Left lung (tissue), 4 donors: ENCODE measurements at regions not wholly inside any gene's neighbourhood (a gene's known extent, or its start where the extent isn't known, plus 50 kb on each side); places are given as distances from the start of the nearest gene placed in this dataset.

ENCODE experiments used
- ATAC-seq: fragments of 200-7000 bp; cut with Tn5 transposase; one replicate; pipeline ENCODE4 v1.9.1; 2020; ENCODE audit warnings: moderate library complexity
- DNase-seq, 4 donors: peaks; one replicate each; pipeline ENCODE4 v3.0.0-alpha.2; 2013 to 2020
- H3K27ac ChIP-seq, 2 donors: fragments of 200-600 bp; sonication (generic) in 1 of 2; one replicate each; pipeline versions ENCODE4 v1.5.0 to v1.8.0; 2020 to 2021
- H3K27me3 ChIP-seq, 2 donors: fragments of 200-600 bp; sonication (generic) in 1 of 2; one replicate each; pipeline versions ENCODE4 v1.5.0 to v1.8.0; 2020 to 2021
- H3K36me3 ChIP-seq, 2 donors: fragments of 200-600 bp; sonication (generic) in 1 of 2; one replicate each; pipeline versions ENCODE4 v1.5.0 to v1.8.0; 2020 to 2021
- H3K4me1 ChIP-seq, 2 donors: fragments of 200-600 bp; one replicate each; pipeline ENCODE4 v1.8.0; 2021
- H3K4me3 ChIP-seq, 2 donors: fragments of 200-600 bp; sonication (generic) in 1 of 2; one replicate each; pipeline versions ENCODE4 v1.5.0 to v1.8.0; 2020 to 2021; ENCODE audit warnings: mild to moderate bottlenecking in 1 of 2
- H3K9me3 ChIP-seq, 2 donors: fragments of 200-600 bp; sonication (generic) in 1 of 2; one replicate each; pipeline versions ENCODE4 v1.5.0 to v1.8.0; 2020 to 2021
- intact Hi-C, 2 donors: fragments of 100-400 bp; cut with DNase I; formaldehyde crosslinking; loops; one replicate each; pipeline versions ENCODE4 v1.11.2 to v1.14.2; 2022
- TF ChIP-seq, protein P1 (sequence below), 2 donors: fragments of 200-600 bp; sonication (generic) in 1 of 2; IDR thresholded peaks; one replicate each; pipeline versions ENCODE4 v1.5.0 to v1.8.0; 2021; ENCODE audit warnings: antibody characterized with exemption in 2 of 2
- donor health status: DM: no; HTN: yes; CAD: no.
- donor health status: DM: no; HTN: no; CAD: no.

DNA sequence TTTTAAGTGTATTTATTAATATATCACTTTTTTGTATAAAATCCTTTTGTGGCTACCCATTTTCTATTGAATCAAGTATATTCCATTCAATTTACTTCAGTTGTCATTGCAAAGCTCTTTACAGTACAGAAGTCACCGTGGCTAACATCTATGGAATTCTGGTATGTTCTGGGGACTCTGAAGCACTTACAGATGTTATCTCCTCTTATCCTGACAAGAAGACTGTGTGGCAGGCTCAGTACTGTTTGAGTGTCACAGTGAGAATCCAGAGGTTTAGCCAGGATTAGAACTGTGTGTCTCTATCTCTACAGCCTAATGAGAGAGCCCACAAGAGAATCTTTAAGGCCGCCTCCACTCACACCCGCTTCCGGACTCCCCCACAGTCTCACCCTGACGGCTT is 78.2 kb upstream of the SORBS2 start:
- peaks cover 0 to 6% of the 10 kb centered on the region in 2 donors for H3K9me3 ChIP-seq
- H3K27ac ChIP-seq = no peak overlapping the region
- DNase-seq (no peak), ATAC-seq (no peak)
- no peaks in the 10 kb centered on the region for H3K27me3 ChIP-seq
- no peak overlapping the region for H3K4me3 ChIP-seq
- intact Hi-C loops = no loop called here
- TF ChIP-seq, protein P1, sequence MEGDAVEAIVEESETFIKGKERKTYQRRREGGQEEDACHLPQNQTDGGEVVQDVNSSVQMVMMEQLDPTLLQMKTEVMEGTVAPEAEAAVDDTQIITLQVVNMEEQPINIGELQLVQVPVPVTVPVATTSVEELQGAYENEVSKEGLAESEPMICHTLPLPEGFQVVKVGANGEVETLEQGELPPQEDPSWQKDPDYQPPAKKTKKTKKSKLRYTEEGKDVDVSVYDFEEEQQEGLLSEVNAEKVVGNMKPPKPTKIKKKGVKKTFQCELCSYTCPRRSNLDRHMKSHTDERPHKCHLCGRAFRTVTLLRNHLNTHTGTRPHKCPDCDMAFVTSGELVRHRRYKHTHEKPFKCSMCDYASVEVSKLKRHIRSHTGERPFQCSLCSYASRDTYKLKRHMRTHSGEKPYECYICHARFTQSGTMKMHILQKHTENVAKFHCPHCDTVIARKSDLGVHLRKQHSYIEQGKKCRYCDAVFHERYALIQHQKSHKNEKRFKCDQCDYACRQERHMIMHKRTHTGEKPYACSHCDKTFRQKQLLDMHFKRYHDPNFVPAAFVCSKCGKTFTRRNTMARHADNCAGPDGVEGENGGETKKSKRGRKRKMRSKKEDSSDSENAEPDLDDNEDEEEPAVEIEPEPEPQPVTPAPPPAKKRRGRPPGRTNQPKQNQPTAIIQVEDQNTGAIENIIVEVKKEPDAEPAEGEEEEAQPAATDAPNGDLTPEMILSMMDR (IDR thresholded peaks at IDR 0.05) = no peak
- no peaks in the 10 kb centered on the region for H3K4me1 ChIP-seq
- H3K36me3 ChIP-seq = no peaks in the 10 kb centered on the region

DNA sequence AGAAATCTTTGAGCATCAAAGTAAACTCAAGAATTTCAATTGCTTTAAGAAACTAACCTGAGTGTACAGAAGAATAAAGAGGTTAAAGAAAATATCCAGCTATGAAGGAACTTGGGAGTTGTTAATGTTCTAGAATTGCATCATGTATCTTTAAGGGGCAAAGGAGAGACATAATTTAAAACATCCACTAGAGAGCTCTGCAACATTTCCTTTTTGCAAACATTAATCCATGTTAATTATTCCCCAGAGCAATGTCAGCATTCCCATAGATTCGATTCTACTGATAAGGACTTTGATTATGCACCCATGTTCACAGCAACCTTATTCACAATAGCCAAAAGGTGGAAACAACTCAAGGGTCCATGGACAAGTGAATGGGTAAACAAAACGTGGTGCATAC is 80.2 kb upstream of the SORBS2 start:
- Histone ChIP-seq H3K4me3 (no peak overlapping the region), H3K9me3 (peaks cover 0 to 6% of the 10 kb centered on the region in 2 donors), H3K27ac (no peak overlapping the region), H3K4me1 (no peaks in the 10 kb centered on the region), H3K27me3 (no peaks in the 10 kb centered on the region), H3K36me3 (no peaks in the 10 kb centered on the region)
- no peak for ATAC-seq
- DNase-seq = no peak
- TF ChIP-seq, protein P1 (IDR thresholded peaks at IDR 0.05) = no peak
- intact Hi-C loops = no loop called here

DNA sequence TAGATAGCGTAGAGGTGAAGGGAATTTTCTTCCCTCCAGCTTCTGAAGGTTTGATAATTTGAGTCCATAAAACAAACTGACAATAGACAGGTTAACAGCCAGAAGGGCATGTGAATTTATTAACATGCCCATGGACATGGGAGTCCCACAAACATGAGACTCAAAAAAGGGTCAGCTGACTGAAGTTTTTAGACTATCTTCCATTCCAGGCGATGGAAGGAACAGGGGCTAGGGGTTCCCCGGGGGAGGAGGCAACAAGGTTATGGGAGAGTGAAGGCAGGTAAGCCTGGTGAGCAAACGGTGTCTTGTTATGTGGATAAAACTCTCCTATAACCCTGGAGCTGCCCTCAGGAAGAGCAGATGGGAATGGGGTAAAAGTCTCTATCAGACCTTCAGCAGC is 81.5 kb upstream of the SORBS2 start:
- H3K4me1 ChIP-seq = no peaks in the 10 kb centered on the region
- TF ChIP-seq, protein P1 (IDR thresholded peaks at IDR 0.05) = no peak
- no peak for ATAC-seq
- H3K27me3 ChIP-seq = no peaks in the 10 kb centered on the region
- no peak overlapping the region for H3K27ac ChIP-seq
- DNase-seq = no peak
- no peaks in the 10 kb centered on the region for H3K36me3 ChIP-seq
- intact Hi-C loops = no loop called here
- peaks cover 0 to 3% of the 10 kb centered on the region in 2 donors for H3K9me3 ChIP-seq
- H3K4me3 ChIP-seq = no peak overlapping the region

DNA sequence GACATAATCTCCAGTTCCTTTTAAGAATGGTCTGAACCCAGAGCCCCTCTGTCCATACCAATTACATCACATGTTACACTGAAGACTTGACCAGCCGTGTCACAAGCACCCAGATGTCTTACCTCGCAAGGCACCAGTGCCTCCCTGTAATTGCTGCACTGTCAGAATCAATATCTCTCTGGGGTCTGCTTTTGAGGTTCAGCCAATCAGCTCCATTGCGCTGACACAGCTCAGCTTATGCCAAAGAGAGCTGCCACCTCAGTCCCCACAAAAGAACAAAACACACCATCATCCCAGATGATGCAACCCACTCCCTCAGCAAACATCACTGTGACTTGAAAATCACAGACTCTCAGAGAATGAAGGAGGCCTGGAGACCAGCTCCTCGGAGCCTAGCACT is 82.5 kb upstream of the SORBS2 start:
- H3K9me3 ChIP-seq = no peaks in the 10 kb centered on the region
- no peaks in the 10 kb centered on the region for H3K4me1 ChIP-seq
- H3K27ac ChIP-seq = no peak overlapping the region
- no peaks in the 10 kb centered on the region for H3K27me3 ChIP-seq
- intact Hi-C loops = no loop called here
- H3K36me3 ChIP-seq = no peaks in the 10 kb centered on the region
- no peak for ATAC-seq
- DNase-seq = no peak
- TF ChIP-seq, protein P1 (IDR thresholded peaks at IDR 0.05) = no peak
- H3K4me3 ChIP-seq = no peak overlapping the region

DNA sequence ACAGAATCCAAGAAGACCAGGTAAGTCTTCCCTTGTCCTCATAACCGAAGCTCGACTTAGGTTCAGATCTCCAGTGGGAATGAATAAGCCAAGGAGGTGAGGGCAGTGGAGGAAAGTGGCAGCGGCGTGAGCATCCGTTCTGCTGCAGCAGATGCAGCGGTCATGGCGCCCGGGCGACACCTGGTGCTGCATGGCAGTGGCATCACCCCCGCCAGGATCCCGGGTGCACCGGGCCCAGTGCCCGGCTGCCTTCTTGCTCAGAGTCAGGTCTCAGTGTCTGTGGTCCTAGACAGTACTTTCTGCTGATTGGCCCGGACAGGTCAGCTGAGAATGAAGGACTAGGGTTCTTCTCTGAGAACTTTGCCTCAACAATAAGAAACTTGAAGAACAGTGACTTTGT is 83.4 kb upstream of the SORBS2 start:
- intact Hi-C loops = no loop called here
- no peak for ATAC-seq
- H3K9me3 ChIP-seq = no peaks in the 10 kb centered on the region
- no peaks in the 10 kb centered on the region for H3K27me3 ChIP-seq
- no peak overlapping the region for H3K4me3 ChIP-seq
- TF ChIP-seq, protein P1 (IDR thresholded peaks at IDR 0.05) = no peak
- peak in 1 of 4 donors; percentile 68 for DNase-seq
- H3K36me3 ChIP-seq = no peaks in the 10 kb centered on the region
- no peaks in the 10 kb centered on the region for H3K4me1 ChIP-seq
- H3K27ac ChIP-seq = no peak overlapping the region
